HG02642 (cell line): ENCODE measurements at regions not wholly inside any gene's neighbourhood (a gene's known extent, or its start where the extent isn't known, plus 50 kb on each side); places are given as distances from the start of the nearest gene placed in this dataset.

Experiments used
- ATAC-seq: cut with Tn5 transposase; IDR thresholded peaks from one replicate; pipeline ENCODE4 v1.9.1; 2021; ENCODE audit warnings: mild to moderate bottlenecking; ENCODE audit not compliant: unreplicated experiment, poor library complexity

- ATAC-seq, result no peak
Measured at GRCh38 chr7:3191548-3191947, 109.5 kb upstream of the SDK1 start.

GRCh38 chr7:3192669-3193068, 108.4 kb upstream of the SDK1 start:
- ATAC-seq, result no peak

GRCh38 chr7:3193379-3194120, 107.5 kb upstream of the SDK1 start:
- ATAC-seq, result no peak

DNA sequence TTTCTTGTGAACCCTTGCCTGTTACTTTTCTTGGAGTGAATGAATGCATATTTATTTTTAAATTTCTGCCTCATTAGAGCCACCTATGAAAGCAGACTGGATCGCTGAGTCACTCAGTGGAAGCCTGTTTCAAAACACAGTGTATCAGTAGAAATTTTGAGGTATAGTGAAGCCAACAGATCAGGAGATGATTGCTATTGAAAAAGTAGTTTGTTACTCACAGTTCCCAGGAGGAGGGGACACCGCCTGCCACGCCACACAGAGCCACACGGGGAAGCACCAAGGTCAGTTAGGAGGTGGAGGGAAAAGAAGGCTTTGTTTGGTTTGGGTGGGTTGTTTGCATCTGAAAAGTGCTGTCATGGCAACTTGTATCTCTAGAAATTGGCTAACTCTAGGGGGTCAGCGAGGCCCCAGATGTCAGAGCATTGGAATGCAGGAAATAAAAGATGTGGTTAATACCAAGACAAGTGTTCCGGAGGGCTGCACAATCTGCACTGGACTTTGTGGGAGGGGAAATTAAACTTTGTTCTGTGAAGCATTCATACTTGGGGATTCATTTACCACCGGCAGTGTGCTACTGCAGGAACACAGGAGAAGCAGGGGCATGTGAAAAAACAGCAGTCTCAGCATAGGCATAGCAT, 106.4 kb upstream of the SDK1 start:
- no peak for ATAC-seq

GRCh38 chr7:3195160-3195559, 105.9 kb upstream of the SDK1 start:
- ATAC-seq, result no peak

DNA sequence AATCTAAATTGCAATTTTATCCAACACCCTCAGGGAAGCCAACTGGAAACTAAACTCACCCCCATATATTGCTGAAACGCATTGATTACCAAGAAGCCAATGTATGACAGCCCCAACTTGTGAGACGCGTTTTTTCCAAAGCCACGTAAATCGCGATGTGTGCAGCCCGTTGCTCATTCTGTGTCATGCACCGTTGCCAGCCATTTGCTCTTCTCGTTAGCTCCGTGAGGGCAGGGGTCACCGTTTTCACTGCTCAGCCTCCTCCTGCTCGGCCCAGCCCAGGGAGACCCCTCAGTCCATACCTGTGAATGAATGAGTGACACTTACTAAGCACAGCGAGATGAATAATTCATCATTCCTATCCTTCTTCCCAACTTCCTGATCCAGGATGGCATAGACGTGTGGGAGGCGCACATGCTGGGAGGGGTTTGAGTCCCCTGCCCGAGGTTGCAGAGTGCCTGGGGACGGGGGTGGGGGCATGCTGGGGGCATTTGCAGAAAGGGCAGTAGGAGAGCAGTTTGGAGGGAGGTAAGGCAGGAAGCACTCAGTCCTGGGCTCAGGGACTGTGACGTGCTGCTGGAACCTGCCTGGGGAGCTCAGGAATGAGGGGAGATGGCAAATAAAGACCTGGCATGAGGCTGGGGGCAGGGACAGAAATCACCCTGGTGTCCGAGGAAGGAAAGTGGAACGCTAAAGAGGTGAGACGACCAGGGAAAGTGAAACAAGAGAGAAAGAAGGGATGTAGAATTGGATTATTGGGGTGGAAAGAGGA, 104.2 kb upstream of the SDK1 start:
- no peak for ATAC-seq

DNA sequence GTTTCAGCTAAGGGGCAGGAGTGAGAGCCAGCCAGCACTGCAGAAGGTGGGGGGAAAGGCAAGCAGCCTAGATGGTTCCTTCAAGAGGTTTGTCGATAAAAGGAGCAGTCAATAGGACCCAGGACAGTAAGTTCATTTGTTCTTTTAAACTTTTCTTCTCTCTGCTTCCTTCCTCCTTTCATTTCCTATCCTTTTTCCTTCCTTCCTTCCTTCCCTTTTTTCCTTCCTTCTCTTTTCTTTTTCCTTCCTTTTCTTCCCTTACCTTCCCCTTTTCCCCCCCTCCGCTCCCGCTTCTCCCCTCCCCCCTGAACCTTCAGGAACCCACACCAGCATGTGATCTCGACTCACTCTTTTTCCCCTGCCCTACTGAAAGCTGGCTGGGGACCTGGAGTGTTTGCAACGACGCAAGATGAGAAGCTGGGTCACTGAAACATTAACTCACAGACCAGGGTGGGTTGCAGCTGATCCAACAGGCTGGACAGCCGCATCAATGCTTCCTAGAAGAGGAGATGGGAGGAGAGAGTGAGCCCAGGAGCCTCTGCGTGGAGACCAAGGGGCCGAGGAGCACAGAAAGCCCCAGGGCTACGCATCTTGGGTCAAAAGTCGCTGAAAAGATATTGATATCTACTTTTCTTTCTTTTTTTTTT, 103.4 kb upstream of the SDK1 start:
- ATAC-seq, result no peak

DNA sequence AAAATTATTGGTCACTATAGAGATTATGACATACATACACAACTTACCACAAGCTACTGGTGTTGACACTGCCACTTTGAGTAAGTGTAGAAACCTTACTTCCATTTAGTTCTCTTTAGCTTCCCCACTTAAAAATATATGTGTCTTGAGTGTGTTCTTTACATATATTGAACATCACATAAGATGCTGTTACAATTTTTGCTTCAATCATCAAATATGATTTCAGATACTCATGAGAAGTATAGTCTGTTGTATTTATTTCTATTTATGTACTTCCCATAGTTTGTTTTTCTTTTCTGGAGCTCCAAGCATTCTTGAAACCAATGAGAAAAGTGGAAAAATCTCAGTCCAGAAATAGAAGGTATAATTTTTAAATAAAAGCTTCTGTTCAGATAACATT, 102.7 kb upstream of the SDK1 start:
- no peak for ATAC-seq

DNA sequence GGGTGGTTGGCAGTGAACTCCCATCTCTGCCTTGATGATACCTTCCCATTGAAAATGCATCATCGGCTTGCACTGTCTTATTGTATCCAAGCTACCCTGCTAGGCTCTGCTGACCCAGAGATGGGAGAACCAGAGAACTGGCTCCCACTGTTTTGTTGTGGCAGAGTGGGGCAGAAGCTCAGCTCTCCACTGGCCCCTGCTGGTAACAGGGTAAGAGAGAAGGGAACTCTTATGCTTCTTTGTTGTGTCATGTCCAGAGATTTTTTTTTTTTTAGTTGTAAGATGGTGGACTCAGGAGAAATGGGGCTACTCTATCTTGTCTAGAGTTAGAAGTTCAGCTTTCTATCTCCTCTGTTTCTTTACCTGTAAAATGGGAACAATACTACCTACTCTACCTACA, 100.5 kb upstream of the SDK1 start:
- no peak for ATAC-seq

GRCh38 chr7:3201306-3201705, 99.7 kb upstream of the SDK1 start:
- ATAC-seq, result no peak

- ATAC-seq, result no peak
Measured at GRCh38 chr7:3201937-3202710, 98.9 kb upstream of the SDK1 start.

DNA sequence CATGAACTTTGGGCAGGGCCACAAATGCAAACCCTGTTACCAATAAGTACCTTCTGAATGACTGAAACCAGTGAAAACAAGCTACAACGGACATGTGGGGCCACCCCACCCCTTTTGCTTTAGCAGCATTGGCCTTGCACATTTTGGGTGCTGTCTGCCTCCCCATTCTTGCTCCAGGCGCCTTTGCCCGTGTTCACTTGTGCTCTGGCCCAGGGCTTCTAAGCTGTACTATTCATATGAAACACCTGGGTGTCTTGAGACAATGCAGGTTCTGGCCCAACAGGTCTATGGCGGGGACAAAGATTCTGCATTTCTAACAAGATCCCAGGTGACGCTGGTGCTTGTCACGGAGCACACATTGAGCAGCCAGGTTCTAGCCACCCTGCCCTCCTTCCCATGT, 96.5 kb upstream of the SDK1 start:
- ATAC-seq, result no peak

GRCh38 chr7:3206101-3206500, 95.0 kb upstream of the SDK1 start:
- no peak for ATAC-seq

GRCh38 chr7:3206771-3207191, 94.3 kb upstream of the SDK1 start:
- ATAC-seq, result no peak

- ATAC-seq, result no peak
Measured at GRCh38 chr7:3207387-3207902, 93.6 kb upstream of the SDK1 start.

DNA sequence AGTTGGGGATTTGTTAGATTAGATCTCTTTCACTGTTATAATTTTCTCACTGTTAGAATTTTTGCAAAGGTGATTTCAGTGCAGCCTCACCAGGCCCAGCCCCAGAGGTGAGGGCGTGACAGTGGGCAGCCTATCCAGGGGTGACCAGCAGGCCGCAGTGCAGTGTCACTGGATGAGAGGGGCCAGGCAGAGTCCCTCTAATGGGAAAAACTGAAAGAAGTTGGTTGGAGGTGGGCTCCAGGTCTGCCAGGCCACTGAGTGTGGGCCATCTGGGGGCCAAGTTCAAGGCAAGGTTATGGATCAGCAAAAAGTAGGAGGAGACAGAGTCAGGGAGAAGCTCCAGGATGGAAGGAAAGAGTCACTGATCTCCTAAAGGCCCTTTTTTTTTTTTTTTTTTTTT, 90.5 kb upstream of the SDK1 start:
- no peak for ATAC-seq

GRCh38 chr7:3214090-3214413, 87.0 kb upstream of the SDK1 start:
- no peak for ATAC-seq

DNA sequence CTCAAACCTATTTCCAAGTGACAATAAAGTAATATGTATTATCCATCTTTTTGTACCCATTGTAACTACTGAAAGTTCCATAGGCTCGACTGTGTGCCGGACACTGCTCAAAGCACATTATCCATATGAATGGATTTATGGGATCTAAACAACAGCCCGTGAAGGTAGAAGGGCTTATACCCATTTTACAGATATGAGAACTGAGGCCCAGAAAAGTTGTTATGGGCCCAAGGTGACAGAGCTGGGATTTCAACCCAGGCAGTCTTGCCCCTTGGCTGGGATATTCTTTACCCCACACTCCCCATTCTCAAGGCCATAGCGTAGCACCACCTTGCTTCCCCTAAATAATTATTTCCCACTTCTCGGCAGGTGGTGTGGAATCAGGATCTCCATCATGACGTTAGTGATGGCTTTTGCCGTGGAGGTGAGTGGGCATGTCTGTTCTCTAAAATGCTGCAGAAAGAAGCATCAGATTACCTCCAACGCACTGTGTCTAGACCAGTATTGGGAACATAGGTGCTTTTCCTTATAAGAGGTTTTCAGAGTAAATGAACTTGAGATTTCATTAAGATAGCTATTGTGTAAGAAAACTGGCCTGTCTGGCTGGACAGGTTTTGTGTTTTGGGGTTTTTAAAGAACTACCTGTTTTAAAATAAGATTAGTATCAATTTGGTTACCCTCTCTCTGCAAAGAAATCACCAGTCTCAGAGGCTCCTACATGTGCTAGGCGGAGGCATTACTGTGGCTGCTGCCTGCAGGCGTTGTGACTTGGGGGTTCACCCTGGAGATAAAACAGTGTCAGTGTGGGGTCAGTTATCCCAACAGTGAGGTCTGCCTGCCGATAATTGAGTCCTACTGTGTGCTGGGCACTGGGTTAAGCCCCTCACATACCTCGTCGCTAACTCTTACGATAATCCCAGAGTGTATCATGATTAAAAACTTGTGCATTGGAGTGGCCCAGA, 85.1 kb upstream of the SDK1 start:
- ATAC-seq, result no peak

- ATAC-seq, result no peak
Measured at GRCh38 chr7:3217166-3217565, 83.9 kb upstream of the SDK1 start.
